CD4-positive, alpha-beta T cell treated with Interleukin-15 for 4 hours (primary cell): ENCODE measurements at regions not wholly inside any gene's neighbourhood (a gene's known extent, or its start where the extent isn't known, plus 50 kb on each side); places are given as distances from the start of the nearest gene placed in this dataset.

ENCODE experiments used
- DNase-seq: peaks from one replicate; pipeline ENCODE4 v3.0.0-alpha.2; 2020; ENCODE audit warnings: low spot score

DNA sequence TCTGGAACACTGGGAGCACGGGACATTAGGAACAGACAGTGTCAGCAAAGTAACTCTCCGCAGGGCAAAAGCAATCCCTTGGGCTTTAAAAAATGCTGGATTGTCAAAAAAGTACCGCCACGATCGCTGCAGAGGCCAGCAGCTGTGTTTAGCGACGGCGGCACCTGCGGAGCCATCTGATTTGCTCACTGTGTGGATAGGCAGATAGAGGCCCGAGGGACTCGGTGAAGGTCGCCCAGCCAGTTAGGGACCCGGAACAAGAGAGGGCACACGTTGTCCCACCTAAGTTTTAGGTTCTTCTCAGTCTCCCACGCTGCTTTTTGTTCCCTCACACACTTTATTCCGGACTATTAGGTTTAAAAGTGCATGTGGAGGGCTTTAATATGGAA, 238.3 kb downstream of the TEX29 start:
- no peak for DNase-seq

DNA sequence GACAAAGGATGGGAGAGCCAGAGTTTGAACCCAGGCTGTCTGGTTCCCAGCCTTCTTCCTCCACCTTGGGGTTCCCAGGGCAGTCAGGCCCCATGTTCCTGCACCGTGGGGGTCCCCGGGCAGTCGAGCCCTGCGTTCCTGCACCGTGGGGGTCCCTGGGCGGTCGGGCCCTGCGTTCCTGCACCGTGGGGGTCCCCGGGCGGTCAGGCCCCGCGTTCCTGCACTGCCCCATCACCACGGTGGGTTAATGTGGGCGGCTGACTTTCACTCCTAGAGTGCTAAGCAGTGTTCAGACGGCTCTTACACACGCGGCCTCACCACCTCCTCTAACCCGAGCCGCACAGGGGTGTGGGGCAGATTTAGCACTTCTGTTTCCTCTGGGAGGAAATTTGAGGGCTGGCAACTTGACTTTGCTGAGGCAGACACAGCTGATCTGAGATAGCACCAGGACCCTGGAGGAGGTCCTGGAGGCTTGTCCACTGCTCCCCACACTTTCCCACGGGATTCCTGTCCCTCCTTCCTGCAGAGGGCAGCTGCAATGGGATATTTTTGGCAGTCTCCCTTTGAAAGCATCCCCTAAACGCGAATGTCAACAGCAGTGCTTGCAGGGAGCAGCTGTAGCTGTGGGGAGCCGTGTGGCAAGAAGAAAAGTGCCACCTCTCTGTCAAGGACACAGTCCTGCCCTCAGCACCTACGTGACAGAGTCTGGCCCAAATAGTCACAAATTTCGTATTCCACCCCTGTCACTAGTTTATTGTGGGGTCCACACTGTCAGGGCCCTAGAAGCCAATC, 239.4 kb downstream of the TEX29 start:
- no peak for DNase-seq

DNA sequence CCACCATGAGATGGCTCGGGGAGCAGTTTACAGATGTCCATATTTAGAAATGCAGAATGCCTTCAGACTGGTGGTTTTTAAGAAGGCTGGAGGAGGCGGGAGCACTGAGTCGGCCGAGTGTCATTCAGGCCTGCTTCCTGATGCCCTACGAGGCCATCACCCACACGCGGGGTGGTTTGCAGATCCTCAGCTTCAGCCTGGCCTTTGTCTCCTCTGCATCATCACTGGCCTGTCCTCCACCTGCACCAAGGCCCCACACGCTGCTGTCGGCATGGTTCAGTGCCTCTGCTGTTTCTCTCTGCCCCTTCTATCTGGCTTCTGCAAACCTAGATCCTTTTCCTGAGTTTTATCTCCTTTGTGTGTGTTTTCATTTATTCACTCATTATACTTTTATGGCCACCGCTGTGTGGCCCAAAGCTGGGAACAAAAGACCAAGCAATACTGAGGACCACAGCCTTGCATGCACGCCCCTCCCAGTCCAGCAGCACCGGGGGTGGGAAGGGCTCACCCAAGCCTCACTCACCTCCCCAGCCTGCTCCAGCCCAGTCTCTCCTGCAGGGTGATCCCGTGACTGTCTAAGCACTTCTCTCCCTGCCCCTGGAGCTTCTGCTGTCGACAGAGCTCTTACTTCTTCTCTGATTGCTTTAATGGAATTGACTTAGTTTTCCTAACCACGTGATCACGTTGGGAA, 240.8 kb downstream of the TEX29 start:
- DNase-seq: no peak

DNA sequence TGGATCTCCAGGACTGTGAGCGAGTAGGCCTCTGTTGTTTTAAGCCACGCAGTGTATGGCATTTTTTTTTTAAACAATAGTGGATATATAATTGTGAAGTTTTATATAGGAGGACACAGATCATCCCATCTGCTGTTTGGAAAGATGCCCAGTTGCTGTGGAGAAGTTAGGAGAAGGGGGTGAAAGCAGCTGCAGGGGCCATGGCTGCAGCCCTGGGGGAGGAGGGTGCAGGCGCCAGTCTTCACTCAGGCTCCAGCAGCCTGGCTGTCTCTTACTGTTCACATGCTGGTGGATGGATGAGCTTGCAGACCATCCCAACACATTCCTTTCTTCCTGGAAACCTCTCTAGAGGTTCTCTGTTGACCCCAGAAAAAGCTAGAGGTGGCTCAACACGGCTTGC, 242.3 kb downstream of the TEX29 start:
- no peak for DNase-seq

DNA sequence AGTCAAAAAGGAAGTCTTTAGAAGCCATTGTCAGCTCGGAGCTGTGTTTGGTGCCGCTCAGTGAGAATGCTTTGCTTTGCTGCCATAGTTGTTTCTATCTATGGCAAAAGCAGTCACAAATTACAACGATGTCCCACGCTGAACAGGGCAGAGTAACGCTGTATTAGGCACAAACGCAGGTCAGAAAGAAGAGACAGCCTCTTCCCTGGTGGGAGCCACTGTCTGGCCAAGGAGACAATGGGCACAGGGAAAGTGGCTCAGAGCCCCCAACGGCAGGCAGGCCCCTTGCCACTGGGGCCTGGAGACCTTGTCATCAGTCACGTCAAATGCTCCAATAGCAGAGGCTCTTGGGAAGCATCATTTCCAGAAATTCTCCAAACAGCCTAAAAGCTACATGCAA, 244.2 kb downstream of the TEX29 start:
- no peak for DNase-seq

DNA sequence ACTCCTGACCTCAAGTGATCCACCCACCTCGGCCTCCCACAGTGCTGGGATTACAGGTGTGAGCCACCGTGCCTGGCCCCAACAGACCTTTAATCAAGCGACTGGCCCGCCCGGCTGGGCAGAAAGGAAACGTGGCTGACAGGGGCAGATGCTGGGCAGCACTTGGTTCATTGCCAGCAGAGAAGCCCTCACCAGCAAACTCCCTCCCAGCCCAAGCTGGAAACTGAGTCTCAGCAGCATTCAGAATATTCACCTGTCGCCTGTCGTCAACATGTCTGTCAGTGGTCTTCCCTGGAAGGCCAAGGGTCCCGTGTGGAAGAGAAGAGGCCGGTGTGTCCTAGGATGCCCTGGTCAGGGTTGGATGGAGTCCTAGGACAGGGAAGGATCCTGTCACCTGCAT, 245.0 kb downstream of the TEX29 start:
- no peak for DNase-seq

DNA sequence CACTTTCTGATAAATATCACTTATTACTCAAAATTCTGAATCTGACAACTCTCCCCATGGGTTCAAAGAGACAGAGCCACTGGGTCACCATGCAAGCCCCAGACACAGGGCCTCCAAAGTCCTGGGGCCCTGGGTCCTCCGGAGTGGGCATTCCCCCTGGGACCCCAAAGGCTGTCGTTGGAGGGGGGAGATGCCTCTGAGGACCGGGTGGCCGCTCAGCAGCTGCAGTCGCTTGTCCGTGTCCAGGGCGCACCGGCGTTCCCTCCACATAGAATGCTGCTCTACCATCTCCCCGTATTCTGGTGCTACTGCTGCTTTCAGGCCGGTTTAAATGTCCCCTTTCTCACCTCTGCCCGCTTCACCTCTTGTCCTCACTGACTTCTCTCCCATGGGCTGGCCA, 246.1 kb downstream of the TEX29 start:
- DNase-seq: no peak

DNA sequence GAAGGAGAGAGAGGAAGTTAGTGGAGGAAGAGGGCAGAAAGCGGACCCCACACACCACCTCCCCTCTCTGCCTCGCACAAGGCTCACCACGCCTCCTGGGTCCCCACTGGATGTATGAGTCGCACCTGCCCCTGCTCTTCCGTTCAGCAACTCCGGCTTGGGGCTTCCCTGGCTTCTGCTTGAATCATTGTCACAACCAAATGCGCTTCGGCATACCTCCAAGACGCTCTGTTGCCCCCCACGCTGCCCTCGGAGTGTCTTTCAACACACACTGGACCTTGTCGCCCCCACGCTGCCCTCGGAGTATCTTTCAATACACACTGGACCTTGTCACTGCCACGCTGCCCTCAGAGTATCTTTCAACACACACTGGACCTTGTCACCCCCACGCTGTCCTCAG, 247.2 kb downstream of the TEX29 start:
- DNase-seq: no peak

DNA sequence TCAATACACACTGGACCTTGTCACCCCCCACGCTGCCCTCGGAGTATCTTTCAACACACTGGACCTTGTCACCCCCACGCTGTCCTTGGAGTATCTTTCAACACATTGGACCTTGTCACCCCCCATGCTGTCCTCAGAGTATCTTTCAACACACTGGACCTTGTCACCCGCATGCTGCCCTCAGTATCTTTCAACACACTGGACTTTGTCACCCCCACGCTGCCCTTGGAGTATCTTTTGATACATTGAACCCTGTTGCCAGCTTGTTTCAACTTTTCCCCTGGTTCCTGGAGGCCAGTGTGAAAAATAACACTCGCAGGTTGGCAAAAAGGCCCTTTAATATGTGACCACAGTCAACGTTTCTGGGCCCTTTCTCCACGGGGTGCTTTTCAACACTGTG, 247.8 kb downstream of the TEX29 start:
- DNase-seq: no peak

DNA sequence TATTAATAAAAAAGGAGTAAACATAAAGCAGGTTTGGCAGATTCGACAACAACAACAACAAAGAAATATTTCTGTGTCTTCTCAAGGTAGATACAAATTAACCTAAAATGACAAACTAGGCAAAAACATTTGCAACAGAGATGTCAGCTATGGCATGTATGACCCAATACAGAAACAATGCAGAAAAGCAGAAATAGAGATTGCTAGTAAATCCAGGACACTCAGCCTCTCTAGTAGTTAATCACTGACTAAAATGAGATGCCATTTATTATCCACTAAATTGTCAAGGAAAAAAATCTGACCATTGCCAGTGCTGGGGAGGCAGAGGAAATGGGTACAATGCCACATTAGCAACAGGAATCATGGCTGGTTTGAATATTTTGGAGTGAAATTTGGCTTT, 250.5 kb downstream of the TEX29 start:
- no peak for DNase-seq

DNA sequence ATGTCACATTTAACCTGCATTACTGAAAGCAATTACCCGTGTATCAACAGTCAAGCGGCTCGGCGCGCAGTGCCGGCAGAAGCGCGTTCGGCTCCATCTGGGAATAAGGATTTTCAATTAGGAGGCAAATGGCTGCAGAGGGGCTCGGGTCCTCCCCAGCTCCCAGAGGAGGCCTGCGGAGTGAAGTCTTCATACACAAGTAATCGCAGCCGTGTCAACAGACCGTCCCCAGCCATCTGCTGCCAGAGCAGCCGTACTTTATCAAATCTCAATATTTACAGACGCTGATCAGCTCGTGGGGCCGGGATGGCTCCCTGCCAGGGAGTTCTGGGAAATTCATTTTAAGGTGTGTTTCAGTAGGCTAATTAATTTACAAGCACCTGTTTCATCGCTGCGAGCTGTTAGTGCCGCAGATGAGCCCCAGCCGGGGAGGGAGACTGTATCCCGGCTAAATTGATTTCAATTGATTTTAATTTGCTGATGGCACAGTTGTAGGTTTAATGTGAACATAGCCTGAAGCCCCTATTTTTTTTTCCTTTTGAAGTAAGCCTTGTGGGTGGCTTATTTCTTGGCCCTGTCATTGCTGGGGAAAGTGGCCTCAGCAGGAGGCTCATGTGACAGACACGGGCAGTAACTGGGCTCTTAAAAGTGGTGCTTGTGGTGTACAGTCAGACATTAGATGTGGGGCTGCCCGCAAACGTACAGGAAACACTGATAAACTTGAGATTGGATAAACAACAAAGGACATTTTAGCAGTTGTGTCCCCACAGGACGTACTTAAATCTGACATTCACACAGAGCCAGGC, 252.7 kb downstream of the TEX29 start:
- no peak for DNase-seq

DNA sequence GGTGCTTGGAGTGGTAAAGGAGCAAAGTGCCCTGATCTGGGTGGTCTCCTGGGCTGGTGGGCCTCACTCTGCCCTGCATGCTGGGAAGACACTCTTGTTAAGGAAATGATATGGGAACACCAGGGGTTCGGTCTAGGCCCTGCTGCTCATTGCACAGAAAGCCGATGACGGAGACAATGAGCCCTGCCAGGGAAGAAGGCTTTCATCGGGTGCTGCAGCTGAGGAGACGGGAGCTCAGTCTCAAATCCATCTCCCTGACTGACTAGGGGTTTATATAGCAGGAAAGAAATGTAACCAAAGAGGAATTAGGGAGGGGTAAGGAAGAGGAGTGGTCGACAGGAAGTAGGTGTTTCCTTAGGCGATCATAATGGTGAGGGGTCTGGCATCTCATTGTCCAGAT, 253.4 kb downstream of the TEX29 start:
- no peak for DNase-seq

DNA sequence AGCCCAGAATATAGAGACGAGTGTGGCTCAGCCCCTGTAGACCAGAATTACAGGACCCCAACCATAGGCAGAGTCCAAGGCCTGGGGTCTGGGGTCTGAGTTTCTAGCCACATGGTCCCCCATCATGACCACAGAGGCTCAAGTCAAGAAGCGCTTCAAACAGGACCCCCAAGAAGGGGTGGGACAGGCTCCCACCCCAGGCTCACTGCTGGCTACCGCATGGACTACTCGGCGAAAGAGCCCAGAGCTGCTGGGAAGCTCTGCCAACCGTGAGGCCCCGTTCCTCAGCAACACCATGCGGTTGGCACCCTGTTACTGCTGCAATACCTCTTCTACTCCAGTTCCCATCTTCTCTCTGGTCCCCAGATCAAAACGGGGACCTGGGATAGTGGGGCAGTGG, 254.8 kb downstream of the TEX29 start:
- no peak for DNase-seq

DNA sequence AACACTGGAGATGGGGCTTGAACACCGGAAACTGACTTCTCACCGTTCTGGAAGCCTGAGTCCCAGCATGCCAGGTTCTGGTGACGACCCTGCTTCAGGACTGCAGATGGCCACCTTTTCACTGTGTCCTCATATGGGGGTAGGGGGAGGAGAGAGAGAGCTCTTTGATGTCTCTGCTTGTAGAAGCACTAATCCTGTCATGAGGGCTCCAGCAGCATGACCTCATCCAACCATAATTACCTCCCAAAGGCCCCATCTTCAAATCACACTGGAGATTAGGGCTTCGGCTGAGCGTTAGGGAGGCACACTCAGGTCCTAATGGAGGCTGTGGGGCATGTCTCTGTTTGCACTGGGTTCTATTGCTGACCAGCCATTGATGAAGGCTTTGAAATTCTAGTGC, 255.3 kb downstream of the TEX29 start:
- no peak for DNase-seq

DNA sequence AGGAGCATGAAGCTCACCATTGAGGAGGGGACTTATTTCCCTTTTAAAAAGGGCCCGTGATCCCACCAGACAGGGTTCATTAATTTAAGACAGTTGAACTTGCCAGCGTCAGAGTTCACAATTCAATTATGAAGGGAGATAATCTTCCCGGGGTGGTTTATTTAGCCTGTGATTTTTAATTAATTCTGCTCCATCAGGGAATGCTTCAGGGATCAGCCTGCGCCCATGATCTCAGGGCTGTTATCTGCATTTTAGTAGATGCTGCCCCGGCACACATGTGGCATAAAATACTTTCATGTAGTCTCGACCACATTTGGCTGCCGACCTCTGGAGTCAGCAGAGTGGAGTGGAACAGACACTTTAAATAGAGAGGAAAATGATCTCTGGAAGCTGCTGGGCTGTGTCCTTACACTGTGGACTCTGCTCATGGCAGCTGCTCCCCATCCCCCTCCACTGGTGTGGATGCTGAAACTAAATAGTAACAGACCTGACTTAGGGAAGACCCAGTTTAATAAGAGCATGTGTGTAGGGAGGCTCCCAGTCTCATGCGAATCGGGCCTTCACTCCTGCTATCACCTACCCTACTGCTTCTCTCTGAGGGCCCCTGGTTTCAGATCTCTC, 256.9 kb downstream of the TEX29 start:
- DNase-seq: no peak

DNA sequence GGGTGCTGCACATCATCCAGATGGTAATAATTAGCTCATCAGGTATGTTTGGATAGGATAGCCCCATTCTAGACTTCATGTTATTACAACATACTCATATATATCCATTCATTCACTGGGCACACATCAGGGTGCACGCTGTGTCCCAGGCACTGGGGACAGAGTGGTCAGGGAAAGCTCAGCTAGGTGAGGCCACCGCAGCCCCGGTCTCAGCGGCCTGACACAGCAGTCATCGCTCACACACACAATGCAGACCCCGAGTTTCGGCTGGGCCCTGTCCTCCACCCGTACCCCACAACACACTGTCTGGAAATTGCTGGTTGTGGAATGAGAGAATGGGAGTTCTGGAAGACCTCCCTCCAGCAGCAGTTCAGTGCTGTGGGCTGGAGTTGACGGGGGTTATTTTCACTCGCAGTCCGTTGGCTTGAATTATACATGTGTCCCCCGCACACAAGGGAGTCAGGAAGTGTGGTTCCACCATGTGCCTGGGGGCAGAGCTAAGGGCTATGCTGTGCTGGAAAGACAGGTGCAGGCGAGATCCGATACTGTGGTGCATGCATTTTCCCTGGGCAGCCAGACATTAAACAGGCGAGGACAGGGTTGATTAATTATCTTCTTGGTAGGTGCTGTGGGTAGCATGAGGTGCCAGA, 257.6 kb downstream of the TEX29 start:
- no peak for DNase-seq

DNA sequence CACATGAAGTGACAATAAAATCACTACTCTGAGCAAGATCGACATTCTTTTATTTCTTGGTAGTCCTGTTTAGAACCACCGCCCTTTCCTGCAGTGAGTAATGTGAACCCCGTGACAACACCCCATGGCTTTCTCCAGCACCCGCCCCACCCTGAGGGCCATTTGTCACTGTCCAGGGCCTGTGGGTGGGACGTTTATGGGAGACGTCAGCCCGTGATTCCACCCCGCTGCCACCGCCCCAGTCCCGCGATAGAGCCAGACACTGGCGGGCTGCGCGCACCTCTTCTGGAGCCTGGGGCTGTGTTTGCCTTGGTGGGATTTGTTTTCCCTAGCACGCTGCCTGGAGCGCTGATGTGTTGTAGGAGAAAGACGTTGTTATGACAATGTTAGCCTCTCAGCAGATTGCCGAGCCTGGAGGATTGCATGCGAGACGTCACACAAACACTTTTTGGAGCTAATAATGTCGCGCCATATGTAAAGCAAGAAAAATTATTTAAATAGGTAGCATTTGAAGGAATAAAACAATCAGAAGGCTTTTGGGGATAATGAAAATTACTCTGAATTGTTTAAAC, 263.7 kb downstream of the TEX29 start:
- no peak for DNase-seq

DNA sequence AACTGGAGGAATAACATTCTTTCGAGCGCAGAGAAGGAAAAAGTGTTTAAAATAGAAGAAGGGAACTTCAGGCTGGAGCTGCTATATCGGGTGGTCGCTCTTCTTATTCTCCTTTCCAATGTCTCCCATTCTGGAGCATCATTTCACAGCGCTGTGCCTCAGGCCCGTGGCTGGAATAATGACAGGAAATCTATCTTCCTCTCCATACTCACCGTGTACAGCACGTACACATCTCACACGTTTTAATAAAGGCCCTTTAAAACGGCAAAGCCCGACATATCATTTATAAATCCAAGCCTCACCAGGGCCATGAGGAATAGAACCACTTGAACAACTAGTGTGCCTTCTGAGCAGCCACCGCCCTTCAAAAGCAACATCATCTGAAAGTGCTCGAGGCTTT, 264.4 kb downstream of the TEX29 start:
- DNase-seq: no peak

DNA sequence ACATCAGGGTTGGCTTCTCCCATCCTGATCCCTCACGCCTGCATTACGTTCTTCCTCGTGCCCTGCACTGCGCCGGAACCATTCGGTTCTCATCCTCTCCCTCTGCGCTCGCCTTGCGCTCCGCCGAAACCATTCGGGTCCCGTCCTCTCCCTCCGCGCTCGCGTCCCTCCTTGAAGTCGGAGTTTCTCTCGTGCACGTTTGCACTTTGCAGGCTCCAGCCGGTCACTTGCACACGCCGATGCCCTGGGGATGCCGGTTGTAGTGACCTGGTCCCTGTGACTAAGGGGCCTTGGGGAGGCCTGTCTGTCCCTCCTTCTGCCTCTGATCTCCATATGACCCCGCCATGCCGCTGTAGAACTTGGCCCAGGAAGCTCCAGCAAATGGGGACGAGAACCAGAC, 265.8 kb downstream of the TEX29 start:
- no peak for DNase-seq

DNA sequence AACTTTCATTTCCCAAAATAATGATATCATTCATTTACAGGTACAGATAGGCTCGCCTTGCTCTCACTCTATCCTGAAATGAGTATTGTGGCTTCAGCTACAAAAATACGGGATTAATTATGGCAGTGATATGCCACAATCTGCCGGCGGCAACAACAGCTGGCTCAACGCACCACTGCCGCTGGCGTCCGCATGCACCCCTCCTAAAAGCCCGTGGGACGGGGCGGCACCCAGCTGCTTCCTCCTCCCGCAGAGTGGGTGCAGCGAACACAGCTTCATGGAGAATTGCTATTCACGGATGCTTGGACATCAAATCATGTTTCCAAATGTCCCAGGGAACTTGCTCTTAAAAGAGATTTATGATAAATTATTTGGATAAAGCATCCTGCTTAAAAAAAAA, 266.8 kb downstream of the TEX29 start:
- DNase-seq: no peak

DNA sequence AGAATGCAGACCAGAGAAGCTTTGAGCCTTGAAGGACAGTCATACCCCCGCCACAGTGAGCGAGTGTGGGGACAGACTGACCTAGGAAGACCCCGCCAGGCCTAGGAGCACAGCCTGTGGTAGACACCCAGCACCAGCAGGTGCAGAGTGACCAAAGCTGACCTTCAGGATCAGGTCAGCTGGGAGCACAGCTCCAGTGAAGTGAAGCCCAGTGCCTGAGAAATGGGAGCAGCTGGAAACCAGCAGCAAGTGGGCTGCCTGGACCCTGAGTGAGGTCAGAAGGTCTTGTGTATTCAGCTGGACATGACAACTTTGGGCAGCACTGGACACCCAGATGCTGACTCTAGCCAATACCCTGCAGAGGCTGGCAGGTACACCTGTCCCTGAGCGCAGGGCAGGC, 268.9 kb downstream of the TEX29 start:
- no peak for DNase-seq

DNA sequence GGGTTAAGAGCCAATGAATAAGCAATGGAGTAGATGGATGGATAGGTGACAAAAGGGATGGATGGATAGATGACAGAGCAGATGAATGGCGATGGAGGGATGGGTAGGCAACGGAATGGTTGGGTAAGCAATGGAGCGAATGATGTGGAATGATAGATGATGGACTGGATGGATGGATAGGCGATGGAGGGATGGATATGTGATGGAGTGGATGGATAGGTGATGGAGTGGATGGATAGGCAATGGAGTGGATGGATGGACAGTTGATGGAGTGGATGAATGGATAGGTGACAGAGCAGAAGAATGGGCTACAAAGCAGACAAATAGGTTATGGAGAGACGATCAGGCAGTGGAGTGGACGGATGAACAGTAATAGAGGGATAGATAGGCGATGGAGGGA, 269.6 kb downstream of the TEX29 start:
- DNase-seq: no peak
